ENCODE measurements at regions not wholly inside any gene's neighbourhood (a gene's known extent, or its start where the extent isn't known, plus 50 kb on each side); places are given as distances from the start of the nearest gene placed in this dataset.

DNA sequence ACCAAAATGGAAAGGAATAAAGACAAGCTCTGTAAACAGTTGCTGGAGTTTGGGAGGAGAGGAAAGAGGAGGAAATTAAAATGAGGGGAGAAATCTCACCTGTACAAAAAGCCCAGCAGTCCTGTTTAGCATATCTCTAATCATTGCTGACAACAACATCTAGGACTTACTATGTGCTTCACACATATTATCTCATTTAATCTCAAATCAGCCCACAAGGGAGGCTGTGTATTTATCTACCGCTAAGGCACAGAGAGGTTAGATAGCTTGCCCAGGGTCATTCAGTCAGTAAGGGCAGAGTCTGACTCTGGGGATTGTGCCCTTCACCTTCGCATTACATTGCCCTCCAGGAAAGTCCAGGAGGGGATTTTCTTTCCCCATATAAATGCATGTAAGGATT lies 233.3 kb downstream of the DLEU7 start:
- TF ChIP-seq, protein P1, sequence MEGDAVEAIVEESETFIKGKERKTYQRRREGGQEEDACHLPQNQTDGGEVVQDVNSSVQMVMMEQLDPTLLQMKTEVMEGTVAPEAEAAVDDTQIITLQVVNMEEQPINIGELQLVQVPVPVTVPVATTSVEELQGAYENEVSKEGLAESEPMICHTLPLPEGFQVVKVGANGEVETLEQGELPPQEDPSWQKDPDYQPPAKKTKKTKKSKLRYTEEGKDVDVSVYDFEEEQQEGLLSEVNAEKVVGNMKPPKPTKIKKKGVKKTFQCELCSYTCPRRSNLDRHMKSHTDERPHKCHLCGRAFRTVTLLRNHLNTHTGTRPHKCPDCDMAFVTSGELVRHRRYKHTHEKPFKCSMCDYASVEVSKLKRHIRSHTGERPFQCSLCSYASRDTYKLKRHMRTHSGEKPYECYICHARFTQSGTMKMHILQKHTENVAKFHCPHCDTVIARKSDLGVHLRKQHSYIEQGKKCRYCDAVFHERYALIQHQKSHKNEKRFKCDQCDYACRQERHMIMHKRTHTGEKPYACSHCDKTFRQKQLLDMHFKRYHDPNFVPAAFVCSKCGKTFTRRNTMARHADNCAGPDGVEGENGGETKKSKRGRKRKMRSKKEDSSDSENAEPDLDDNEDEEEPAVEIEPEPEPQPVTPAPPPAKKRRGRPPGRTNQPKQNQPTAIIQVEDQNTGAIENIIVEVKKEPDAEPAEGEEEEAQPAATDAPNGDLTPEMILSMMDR (IDR thresholded peaks at IDR 0.05): no peak
- TF ChIP-seq EZH2 (IDR thresholded peaks at IDR 0.05; ENCODE audit: borderline replicate concordance, insufficient read depth, low read depth, low read length, poor library complexity, severe bottlenecking): no peak
